NCI-H1436 (cell line): ENCODE measurements at regions not wholly inside any gene's neighbourhood (a gene's known extent, or its start where the extent isn't known, plus 50 kb on each side); places are given as distances from the start of the nearest gene placed in this dataset.

Experiments
- DNase-seq: peaks from one replicate; lab custom pipeline; 2025; lab: John Stamatoyannopoulos, UW

DNA sequence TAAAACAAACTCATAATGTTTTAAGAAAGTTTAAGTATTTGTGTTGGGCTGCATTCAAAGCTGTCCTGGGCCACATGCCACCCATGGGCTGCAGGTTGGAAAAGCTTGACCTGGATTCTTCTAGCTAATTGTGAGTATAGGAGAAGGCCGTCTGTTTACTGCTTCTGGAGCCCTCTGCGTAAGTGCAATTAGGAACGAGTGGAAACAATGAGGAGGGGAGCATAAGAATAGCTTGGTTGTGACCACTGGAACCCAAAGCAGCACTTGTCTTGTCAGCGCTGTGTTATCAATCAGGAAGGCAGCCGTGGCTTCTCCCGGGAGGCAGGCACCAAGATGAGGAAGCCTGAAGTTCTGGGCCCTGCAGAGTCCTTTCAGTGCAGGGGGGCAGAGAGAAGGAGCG is 110.4 kb upstream of the MBNL2 start:
- no peak for DNase-seq

DNA sequence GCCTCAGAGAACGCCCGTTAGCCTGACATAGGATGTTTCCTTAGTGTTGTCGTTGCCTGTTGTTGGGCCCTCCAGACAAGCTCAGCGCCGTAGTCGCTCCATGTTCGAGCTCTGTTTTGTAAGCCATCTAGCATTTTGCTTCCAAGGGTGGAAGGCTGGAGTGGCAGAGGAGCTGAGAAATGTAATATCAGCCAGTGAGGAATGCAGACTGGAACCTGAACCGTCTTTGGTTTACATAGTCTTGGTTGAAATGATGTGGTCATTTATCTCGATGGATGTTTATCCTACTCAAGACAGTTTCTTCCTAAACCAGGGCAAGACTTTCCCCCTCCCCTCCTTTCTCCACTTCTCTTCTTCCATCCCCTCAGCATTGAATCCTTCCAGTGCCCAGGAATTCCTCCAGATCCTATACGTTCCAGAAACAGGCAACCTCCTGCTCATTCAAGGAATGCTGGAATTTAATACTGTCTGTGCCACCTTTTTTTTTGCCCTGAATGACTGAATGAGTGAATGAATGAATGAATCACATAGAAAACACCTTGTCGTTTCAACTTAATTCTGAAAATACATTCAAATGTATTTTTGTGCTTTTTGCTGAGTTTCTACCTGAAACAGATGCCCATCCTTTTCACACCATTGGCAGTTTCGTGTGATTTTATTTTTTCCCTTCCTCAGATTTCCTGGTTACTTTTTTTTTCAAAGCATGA is 109.5 kb upstream of the MBNL2 start:
- no peak for DNase-seq

- peak; percentile 61 for DNase-seq
Measured at GRCh38 chr13:97113231-97114001, 108.7 kb upstream of the MBNL2 start.

DNA sequence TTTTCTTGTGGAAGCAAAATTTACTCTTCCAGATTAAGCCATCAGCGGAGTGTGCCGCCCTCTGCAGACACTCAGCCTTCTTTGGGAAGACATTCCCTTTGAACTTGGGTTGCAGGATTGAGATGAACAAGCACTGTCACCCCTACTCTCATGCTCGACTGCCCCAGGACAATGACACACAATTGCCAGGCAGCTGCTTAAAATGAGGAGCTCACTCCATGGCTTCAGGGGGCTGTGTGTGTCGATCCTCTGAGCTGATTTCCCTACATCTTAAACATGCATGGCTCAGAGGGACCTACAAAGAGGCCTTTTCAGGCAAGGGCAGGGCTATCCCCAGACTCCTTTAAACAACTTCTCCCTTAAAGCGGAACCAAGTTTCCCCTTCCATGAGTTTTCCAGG is 107.5 kb upstream of the MBNL2 start:
- DNase-seq: no peak

DNA sequence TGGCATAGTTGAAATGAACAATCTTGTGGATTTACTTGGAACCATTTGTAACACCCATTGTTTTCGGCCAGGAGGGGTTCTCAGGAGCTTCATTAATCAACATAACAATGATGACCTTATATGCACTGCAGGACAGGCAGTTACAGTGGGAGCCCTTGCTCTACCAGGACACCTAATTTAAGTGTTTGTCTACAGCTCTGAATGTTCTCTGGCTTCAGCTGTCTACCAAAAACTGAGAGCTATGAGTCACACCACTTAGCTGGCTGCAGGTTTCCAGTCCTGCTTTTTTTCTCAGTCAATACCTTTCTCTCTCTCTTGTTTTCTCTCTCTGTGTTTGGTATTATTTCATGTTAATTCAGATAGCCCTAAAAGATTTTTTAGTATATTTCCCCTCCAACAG is 105.4 kb upstream of the MBNL2 start:
- no peak for DNase-seq

- DNase-seq: no peak
Measured at GRCh38 chr13:97117388-97117910, 104.7 kb upstream of the MBNL2 start.

DNA sequence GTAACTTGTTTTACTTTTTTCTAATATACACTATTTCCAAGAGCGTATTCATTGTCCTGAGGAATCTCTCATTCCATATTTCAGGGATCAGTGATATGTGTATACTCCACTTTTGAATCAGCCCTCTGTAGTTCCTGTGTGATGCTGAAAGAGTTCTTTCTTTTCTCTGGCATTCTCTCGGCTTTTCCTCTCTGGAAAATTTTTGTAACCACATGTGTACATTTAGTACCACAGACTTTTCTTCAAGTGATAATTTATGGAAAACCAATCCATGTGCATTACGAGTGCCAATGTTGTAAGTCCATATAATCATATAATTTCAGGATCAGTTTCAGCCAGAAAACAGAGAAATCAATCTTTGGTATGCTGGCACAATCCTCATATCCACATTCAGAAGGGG is 102.2 kb upstream of the MBNL2 start:
- DNase-seq: no peak

- no peak for DNase-seq
Measured at GRCh38 chr13:97120346-97120745, 101.8 kb upstream of the MBNL2 start.

GRCh38 chr13:97120976-97121375 is 101.2 kb upstream of the MBNL2 start:
- DNase-seq: no peak

GRCh38 chr13:97121894-97122293 is 100.2 kb upstream of the MBNL2 start:
- DNase-seq: no peak

GRCh38 chr13:97122381-97122996 is 99.6 kb upstream of the MBNL2 start:
- no peak for DNase-seq

- DNase-seq: no peak
Measured at GRCh38 chr13:97124206-97124605, 97.9 kb upstream of the MBNL2 start.

DNA sequence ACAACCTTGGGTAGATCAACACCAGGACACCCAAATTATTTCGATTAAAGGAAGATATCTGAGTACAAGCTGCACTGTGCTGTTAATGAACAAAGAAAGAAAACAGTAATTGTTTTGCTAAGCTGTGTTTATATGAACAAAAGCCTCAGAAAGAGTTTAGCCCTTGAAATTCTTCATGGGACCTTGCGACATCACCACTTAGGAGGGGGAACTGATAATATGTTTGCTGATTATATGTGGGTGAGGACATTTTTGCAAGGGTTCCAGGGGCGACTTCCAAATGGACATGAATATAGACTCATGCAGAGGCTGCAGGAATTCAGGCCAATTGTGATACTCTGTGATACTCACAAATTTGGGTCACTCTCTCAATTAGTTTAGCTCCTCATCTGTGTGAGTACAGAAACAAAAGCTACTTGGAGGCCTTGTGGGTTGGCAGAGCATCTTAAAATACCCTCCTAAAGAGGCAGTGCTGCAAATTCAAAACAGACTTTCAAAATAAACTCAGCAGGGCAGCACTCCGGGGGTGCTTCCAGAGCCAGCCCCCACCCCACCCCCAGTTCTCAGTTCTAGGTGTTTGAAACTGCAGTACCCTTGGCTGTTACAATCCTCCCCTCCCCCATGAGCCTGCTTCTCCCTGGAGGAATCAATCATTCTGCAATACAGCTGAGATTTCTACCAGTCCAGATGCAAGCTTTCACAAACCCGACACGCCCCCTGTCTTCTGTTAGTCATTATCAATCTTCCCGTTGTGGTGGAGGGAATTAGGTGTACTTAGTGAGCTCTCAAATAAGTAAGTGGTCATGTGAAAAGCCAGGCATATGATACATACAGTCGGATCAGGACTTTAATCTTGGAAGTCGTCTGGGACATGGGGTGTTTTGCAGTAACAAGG is 97.0 kb upstream of the MBNL2 start:
- DNase-seq: peak; percentile 73

DNA sequence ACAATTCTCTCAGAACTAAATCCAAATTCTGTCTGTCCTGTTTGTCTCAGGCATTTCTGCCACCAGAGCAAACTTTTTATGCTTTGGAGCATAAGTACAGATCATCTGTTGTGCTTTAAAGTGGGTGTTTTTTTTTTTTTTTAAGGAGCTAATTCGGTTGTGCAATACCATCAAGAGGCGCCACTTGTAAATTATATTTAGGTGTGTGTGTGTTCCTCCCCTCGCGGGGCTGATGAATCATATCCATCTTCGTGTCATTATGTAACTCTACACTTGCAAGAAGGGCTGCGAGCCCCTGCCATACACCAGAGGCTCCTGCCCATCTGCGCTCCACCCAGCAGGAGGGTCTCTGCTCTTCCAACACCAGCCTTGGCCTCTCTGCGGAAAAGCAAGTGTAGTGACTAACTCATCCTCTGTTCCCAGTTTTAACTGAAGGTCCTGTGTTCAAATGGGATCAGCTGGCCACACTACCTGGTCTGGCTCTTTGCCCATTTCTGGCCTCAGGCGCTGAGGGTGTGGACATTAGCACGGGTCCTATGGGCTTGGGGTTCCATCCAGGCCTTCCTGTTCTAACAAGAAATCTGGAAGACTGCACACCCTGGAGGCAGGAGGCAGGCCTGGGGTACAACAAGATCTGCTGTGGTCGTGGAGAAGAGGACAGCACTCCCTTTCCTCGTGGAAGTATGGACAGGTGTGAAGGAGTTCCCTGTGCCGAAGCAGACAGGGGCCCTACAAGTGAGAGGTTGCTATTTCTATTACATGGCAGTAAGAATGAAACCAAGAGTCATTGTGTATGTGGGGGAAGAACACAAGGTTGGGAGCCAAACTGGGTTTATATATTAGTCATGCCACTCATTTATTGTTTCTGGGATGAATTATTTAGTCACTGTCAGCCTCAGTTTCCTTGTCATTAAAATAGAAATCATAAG is 96.1 kb upstream of the MBNL2 start:
- peak; percentile 48 for DNase-seq

DNA sequence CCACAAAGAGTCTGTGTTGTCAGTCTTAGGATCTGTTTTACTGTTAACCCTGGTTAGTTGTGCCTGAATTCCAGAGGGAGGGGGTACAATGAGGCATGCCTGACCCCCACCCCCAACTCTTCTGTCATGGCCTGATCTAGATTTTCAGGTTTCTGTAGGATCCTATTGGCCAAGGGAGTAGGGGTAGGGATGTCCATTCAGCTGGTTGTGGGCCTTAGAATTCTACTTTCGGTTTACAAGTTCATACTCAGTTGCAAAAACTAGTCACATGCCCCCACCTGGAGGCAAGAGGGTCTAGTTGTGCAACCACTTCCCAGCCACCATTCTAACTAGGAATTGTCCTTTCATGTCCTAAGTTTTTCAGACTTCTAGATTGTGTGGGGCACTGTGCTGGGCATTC is 94.3 kb upstream of the MBNL2 start:
- no peak for DNase-seq

DNA sequence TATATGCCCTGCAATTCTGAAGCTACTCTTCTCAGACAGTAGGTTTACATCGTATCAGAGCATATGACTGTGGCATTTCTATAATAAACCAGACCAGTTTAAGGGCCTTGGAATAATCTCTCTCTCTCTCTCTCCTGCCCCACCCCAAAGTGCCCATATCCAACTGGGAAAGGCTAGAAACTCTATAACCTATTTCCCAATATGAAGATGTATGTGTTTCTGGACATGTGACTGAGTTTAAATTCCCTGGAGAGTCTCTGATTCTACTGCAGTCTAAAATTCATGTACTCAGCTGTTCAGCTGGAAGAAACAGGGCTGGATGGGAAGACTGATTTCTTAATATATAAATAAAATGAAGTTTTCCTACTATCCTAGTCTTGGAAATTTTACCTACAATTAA is 91.9 kb upstream of the MBNL2 start:
- DNase-seq: no peak

DNA sequence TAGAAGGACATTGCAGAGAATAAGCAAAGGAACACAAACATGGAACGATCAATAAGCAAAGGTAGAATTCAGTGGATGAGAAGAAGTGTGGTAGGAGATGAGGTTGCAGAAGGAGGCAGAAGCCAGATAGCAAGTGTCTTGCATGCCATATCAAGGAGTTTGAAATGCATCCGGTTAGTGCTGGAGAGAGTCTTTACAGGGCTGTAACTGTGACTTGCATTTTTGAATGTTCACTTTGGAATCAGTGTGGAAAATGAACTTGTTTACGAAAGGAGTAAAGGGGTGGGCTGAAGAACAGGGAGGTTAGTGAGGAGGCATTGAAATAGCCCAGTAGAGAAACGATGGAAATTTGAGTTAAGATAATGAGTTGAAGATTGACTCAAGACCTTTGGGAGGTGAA is 90.7 kb upstream of the MBNL2 start:
- no peak for DNase-seq

DNA sequence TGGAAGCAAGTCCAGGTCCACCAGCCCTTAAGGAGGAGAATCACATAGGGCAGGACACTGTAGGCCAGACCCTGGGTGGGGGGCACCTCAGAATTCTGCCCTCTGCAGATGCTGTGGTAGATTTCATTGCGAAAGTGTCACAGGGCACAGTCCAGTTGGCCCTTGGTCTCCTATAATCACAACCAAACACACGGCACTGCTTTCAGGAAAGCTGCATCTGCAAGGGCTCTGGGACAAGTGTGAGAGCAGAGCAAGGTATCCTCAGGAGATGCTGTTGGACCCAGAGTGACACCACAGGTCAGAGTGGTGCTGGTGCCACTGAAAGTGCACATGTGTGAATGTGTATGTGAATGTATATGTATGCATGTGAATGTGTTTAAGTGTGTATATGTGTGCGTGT is 88.6 kb upstream of the MBNL2 start:
- DNase-seq: no peak

GRCh38 chr13:97133955-97134354 is 88.2 kb upstream of the MBNL2 start:
- no peak for DNase-seq

- no peak for DNase-seq
Measured at GRCh38 chr13:97134364-97135095, 87.6 kb upstream of the MBNL2 start.
